Osteoblast (primary cell): ENCODE measurements at regions not wholly inside any gene's neighbourhood (a gene's known extent, or its start where the extent isn't known, plus 50 kb on each side); places are given as distances from the start of the nearest gene placed in this dataset.

Source experiments
- DNase-seq: peaks from one replicate; pipeline ENCODE4 v3.0.0; 2011; ENCODE audit warnings: low spot score, mixed read lengths; ENCODE audit not compliant: insufficient read length; ENCODE audit errors: missing footprints
- H2AFZ ChIP-seq: 2 replicates; pipeline ENCODE4 v1.6.0; 2011; ENCODE audit warnings: mild to moderate bottlenecking, low read length
- H3K27ac ChIP-seq: 2 replicates; pipeline ENCODE4 v1.5.1; 2011; ENCODE audit warnings: mild to moderate bottlenecking, low read depth, low read length, moderate library complexity
- H3K27me3 ChIP-seq: 2 replicates; pipeline ENCODE4 v1.6.0; 2012; ENCODE audit warnings: mild to moderate bottlenecking, control low read depth, inconsistent platforms, low read length, moderate library complexity; ENCODE audit not compliant: insufficient read depth
- H3K36me3 ChIP-seq: 2 replicates; pipeline ENCODE4 v1.5.1; 2011; ENCODE audit warnings: mild to moderate bottlenecking, low read length, control low read depth, moderate library complexity; ENCODE audit not compliant: insufficient read depth
- H3K4me1 ChIP-seq: 2 replicates; pipeline ENCODE4 v1.5.1; 2011; ENCODE audit warnings: mild to moderate bottlenecking, low read length, control low read depth, moderate library complexity; ENCODE audit not compliant: insufficient read depth
- H3K4me2 ChIP-seq: 2 replicates; pipeline ENCODE4 v1.6.0; 2011; ENCODE audit warnings: mild to moderate bottlenecking, low read length; ENCODE audit not compliant: insufficient read depth
- H3K4me3 ChIP-seq: fragments of 200-600 bp; sonication (generic); 3 replicates; pipeline ENCODE4 v1.5.1; 2012; ENCODE audit warnings: mild to moderate bottlenecking, low read length, inconsistent platforms; ENCODE audit not compliant: insufficient read depth
- H3K79me2 ChIP-seq: 2 replicates; pipeline ENCODE4 v1.6.0; 2012; ENCODE audit warnings: mild to moderate bottlenecking, low read length, control low read depth, inconsistent platforms; ENCODE audit not compliant: insufficient read depth
- H3K9me3 ChIP-seq: 2 replicates; pipeline ENCODE4 v1.5.1; 2011; ENCODE audit warnings: low read depth, low read length, control low read depth
- H4K20me1 ChIP-seq: 2 replicates; pipeline ENCODE4 v1.6.0; 2012; ENCODE audit warnings: mild to moderate bottlenecking, low read length, control low read depth; ENCODE audit not compliant: insufficient read depth
- CTCF ChIP-seq: IDR thresholded peaks from 2 replicates; pipeline ENCODE4 v1.5.1; 2011; ENCODE audit warnings: mild to moderate bottlenecking, low read depth, low read length, moderate library complexity; ENCODE audit errors: extremely low read depth

GRCh38 chr5:136439367-136439766 lies 74.0 kb upstream of the TRPC7 start:
- H3K9me3 ChIP-seq = no peaks in the 10 kb centered on the region
- H3K4me2 ChIP-seq = no peak overlapping the region
- no peak overlapping the region for H3K27ac ChIP-seq
- H3K4me3 ChIP-seq = no peak overlapping the region
- H3K4me1 ChIP-seq = no peaks in the 10 kb centered on the region
- H2AFZ ChIP-seq = no peak overlapping the region
- no peaks in the 10 kb centered on the region for H3K36me3 ChIP-seq
- no peaks in the 10 kb centered on the region for H3K27me3 ChIP-seq
- no peak for DNase-seq
- TF ChIP-seq CTCF = no peak
- no peaks in the 10 kb centered on the region for H3K79me2 ChIP-seq
- no peaks in the 10 kb centered on the region for H4K20me1 ChIP-seq

- no peak for DNase-seq
- H3K27me3 ChIP-seq = no peaks in the 10 kb centered on the region
- TF ChIP-seq CTCF = no peak
These were observed 70.7 kb upstream of the TRPC7 start for GRCh38 chr5:136435946-136436543.

GRCh38 chr5:136434795-136435194 lies 69.5 kb upstream of the TRPC7 start:
- no peaks in the 10 kb centered on the region for H3K4me1 ChIP-seq
- no peaks in the 10 kb centered on the region for H4K20me1 ChIP-seq
- H3K4me3 ChIP-seq = no peak overlapping the region
- no peak for TF ChIP-seq CTCF
- H3K79me2 ChIP-seq = no peaks in the 10 kb centered on the region
- DNase-seq = no peak
- no peak overlapping the region for H3K4me2 ChIP-seq
- H3K9me3 ChIP-seq = no peaks in the 10 kb centered on the region
- H3K36me3 ChIP-seq = no peaks in the 10 kb centered on the region
- H2AFZ ChIP-seq = no peak overlapping the region
- H3K27me3 ChIP-seq = no peaks in the 10 kb centered on the region
- no peak overlapping the region for H3K27ac ChIP-seq

More at GRCh38 chr5:136435946-136436543, 70.7 kb upstream of the TRPC7 start:
- no peaks in the 10 kb centered on the region for H3K4me1 ChIP-seq
- H3K4me3 ChIP-seq = no peak overlapping the region
- H3K36me3 ChIP-seq = no peaks in the 10 kb centered on the region
- no peaks in the 10 kb centered on the region for H3K9me3 ChIP-seq
- no peak overlapping the region for H2AFZ ChIP-seq
- H3K4me2 ChIP-seq = no peak overlapping the region
- no peaks in the 10 kb centered on the region for H4K20me1 ChIP-seq
- H3K79me2 ChIP-seq = no peaks in the 10 kb centered on the region
- H3K27ac ChIP-seq = no peak overlapping the region

- no peak overlapping the region for H3K4me2 ChIP-seq
- no peak for DNase-seq
- no peaks in the 10 kb centered on the region for H4K20me1 ChIP-seq
- no peak overlapping the region for H3K27ac ChIP-seq
- no peak overlapping the region for H3K4me3 ChIP-seq
- no peaks in the 10 kb centered on the region for H3K36me3 ChIP-seq
- H2AFZ ChIP-seq = no peak overlapping the region
- H3K4me1 ChIP-seq = no peaks in the 10 kb centered on the region
- H3K9me3 ChIP-seq = no peaks in the 10 kb centered on the region
- H3K79me2 ChIP-seq = no peaks in the 10 kb centered on the region
- H3K27me3 ChIP-seq = no peaks in the 10 kb centered on the region
- no peak for TF ChIP-seq CTCF
These were observed 67.4 kb upstream of the TRPC7 start for GRCh38 chr5:136432705-136433104.
